GM13977 (cell line): ENCODE measurements at regions not wholly inside any gene's neighbourhood (a gene's known extent, or its start where the extent isn't known, plus 50 kb on each side); places are given as distances from the start of the nearest gene placed in this dataset.

ENCODE experiments used
- DNase-seq: peaks from one replicate; pipeline ENCODE4 v3.0.0; 2012; ENCODE audit warnings: low spot score
- CTCF ChIP-seq: IDR thresholded peaks from 2 replicates; pipeline ENCODE4 v1.5.1; 2012; ENCODE audit warnings: mild to moderate bottlenecking, control low read depth; ENCODE audit not compliant: insufficient read depth; ENCODE audit errors: extremely low read depth, missing control alignments
- in situ Hi-C: fragments of 300-500 bp; cut with MboI; formaldehyde crosslinking; loops from one replicate; pipeline ENCODE4 v1.12.0; 2022; ENCODE audit warnings: low sequenced_read_pairs, low pct_unique_long_range_greater_than_20kb, mixed read lengths, inconsistent platforms; ENCODE audit not compliant: unreplicated experiment

- no peak for DNase-seq
- TF ChIP-seq CTCF: no peak
- in situ Hi-C loops: no loop called here
These were observed 391.9 kb downstream of the DMRT2 start for GRCh38 chr9:1442105-1442504.

GRCh38 chr9:1443450-1443849 is 393.3 kb downstream of the DMRT2 start:
- DNase-seq: no peak
- TF ChIP-seq CTCF: no peak
- in situ Hi-C loops: no loop called here

DNA sequence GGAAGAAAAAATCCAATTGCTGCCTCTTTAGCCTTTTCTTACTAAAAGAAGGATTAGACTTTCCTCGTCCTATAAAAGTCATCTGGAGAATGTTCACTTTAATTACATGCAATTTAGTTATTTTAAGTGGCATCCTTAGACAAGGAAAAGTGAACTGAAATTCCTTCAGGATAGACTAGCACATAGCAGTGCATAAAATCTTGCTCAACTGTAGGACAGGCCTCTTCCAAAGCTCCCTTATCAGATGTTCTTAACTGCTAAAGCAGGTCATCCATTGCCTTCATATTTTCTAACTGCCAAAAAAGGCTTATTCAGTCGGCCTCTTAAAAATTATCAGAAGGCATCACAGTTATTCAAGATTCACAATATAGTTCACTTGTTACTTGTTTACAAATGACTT is 396.5 kb downstream of the DMRT2 start:
- no peak for TF ChIP-seq CTCF
- DNase-seq: no peak
- in situ Hi-C loops: no loop called here

DNA sequence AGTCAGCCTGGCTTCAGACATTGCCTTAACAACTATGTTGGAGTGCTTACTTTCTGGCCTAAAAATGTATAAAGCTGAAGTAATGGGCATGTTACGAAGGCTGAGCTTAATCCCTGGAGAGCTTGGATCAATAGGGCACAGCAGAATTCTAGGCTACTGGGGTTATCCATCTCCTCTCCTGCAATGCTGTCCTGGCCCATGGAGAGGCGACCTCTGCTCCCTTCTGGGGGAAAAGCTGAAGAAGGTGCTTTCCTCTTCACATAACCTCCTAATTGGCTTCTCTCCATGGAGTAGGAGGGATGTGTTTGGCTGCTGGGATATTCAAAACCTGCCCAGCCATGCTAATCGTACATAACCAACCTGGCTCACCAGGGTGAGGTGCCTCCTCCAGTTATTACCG is 403.5 kb downstream of the DMRT2 start:
- in situ Hi-C loops: loop anchor here (10.0 kb wide), 1 partner anchor 151 kb away; no protein-coding TSS in a partner anchor
- TF ChIP-seq CTCF: no peak
- DNase-seq: no peak

DNA sequence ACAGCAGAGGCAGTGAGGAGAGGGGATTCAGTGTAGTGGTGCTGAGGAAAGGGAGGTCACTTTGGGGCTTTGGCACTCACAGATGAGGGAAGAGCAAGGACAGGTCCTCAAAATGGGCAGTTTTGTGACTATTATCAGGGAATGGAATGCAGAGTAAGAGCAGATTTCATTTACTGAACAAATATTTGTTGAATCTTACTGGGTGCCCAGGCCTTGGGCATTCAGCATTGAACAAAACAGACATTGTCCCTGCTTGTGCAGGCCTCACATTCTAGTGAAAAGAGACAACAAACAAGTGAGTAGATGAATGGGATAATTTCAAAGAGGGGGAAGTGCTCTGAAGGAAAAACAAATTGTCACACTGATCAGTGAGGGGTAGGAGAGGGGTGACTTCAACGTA is 404.1 kb downstream of the DMRT2 start:
- no peak for DNase-seq
- no peak for TF ChIP-seq CTCF
- in situ Hi-C loops: loop anchor here (10.0 kb wide), 1 partner anchor 151 kb away; no protein-coding TSS in a partner anchor

DNA sequence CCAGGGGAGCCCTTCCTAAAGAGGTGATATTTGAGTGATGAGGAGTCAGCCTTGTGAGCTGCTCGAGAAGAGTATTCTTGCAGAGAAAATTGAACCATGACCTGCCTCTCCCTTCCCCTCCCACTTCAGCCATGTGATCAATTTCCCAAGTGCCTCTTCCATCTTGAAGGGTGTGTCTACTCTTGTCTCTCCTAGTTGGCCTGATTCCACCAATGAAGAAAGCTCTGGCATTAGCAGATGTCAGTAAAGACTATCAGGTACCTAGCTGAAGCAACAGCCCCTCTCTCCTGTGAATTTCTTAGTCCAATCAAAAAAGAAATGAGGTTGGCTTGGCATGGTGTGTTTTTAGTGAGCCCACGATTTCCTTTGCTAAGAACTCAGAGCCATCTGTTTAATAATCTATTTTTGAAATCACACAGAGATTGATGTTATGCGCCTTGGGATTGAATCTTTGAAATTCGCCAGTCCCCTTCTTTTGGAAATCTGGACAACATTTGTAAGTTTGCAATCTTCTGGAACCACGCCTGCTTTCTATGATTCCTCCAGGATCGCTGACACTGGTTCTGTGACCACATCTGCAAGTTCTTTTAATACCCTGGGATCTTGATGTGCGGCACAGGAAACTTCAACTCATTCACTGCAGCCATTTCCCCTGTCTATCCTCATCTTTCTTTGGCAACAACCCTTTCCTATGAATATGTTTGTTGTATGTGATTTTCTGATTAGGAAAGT is 404.6 kb downstream of the DMRT2 start:
- in situ Hi-C loops: loop anchor here (10.0 kb wide), 1 partner anchor 150 kb away; no protein-coding TSS in a partner anchor
- DNase-seq: no peak
- TF ChIP-seq CTCF: no peak
